GM18858 (cell line): ENCODE measurements at regions not wholly inside any gene's neighbourhood (a gene's known extent, or its start where the extent isn't known, plus 50 kb on each side); places are given as distances from the start of the nearest gene placed in this dataset.

Source experiments
- ATAC-seq: cut with Tn5 transposase; IDR thresholded peaks from one replicate; pipeline ENCODE4 v1.9.1; 2021; ENCODE audit not compliant: unreplicated experiment

DNA sequence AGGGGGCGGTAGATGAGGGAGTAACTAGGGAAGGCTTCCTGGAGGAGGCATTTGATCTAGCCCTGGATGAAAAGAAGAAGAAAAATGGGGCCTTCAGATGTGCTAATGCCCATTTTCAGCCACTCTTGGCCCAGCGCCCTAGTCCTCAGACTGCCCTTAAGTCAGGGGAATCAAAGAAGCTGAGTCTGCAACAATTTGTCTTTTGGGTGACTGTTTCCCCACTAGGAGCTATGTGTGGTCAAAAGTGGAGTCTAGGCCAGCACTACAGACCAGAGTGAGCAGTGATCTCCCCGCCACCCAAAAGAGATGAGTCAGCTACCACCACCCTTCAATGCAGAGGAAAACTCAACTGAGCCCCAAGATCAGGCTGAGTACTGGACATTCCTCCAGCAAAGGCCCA is 542.1 kb downstream of the BNC2 start:
- ATAC-seq: no peak

GRCh38 chr9:16329671-16330113 is 540.8 kb downstream of the BNC2 start:
- no peak for ATAC-seq

DNA sequence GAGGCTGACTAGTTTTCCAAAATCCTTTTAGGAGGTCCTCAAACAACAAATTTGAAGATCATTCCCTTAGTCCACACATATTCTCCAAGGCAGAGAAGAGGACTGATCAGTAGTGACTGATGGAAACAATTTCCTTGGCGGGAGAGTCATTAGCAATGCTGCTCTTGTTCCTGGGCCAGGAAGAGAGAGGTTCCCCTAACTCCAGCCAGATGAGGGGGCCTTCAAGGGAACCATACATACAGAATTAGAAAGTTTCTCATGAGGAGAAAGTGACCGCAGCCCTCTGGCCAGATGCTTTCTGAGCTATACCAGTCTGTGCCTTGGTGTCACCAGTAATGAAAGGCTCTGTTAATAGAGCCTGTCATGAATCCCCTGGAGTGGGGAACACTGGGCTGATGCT is 539.4 kb downstream of the BNC2 start:
- no peak for ATAC-seq

DNA sequence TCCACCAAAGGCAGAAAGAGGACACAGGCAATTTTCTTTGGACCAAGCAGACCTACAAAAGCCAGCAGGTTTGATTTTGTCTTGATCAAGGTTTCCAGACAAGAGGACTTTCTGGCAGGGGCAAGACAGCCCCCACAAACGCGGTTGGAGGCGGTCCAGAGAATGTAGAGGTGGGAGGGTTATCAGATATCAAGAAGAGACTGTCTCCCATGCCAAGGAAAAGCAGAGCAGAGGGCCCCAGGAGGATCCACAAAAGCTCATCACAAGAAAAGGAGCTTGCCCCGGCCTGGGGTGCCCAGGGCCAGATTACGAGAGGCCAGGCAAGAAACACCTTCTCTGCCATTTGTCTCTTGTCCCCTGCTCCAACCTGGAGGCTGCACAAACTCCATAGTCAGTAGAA is 538.9 kb downstream of the BNC2 start:
- no peak for ATAC-seq

- no peak for ATAC-seq
Measured at GRCh38 chr9:16333691-16334090, 536.8 kb downstream of the BNC2 start.

DNA sequence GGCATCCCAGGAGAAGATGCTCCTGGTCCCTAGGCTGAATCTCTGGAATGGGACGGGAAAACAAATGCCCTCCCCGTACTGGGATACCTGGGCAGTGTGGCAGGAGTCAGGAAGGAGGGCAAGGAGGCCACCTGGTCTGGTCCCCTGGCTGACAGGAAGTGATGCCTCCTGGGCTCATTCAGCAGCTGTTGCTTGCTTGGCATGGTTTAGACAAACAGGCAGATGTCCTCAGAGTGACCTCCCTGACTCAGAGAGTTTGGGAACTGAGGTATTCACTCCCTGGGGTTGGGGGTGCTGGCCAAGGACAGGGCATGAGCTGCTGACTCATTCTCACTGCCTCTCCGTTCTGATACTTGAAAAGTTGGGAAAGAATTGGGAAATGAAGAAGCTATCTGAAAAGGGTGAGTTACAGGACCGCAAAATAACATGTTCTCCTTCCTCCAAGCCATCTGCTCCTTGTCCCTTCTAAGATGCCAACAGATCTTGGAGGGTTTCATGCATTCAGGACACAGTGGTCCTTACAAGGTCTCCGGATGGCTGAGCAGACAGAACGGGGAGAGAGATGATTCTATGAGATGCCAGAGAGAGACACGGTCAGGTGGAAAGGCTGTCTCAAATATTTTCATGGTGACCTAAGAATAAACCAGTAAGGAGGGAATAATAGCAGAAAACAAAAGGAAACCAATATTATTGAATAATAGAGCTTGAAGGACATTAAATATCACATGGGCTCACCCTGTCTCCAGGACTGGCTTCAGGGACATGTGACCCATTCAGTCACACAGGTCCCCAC is 534.5 kb downstream of the BNC2 start:
- ATAC-seq: no peak

- ATAC-seq: no peak
Measured at GRCh38 chr9:16336833-16337232, 533.6 kb downstream of the BNC2 start.

DNA sequence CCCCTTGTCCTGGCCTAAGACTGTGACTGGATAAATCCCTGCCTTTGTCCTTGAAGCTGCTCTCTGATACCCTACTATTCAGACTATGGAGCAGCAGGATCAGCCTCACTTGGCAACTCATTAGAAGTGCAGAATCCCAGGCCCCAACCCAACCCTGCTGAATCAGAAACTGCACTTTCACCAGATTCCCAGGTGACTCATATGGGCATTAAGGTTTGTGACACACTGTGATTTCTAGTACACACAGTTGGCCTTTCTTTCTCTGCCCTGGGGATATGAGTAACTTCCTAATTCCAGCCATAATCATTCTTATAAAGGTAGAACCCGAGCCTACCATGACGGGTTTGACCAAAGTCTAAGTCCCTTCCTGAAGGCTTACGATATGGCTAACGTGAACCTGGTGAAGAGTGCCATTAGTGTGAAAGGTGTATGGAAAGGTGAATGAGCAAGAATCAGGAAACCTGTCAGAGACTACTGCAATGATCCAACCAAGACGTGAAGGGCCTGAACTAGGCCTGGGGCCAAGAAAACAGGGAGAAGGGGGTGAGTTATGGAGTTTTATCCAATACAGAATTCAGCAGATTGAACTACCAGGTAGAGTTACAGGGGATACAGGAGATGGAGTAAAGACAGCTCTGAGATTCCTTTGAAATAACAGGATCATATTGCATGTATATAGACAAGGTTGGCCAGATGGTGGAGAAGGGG is 533.0 kb downstream of the BNC2 start:
- ATAC-seq: no peak

DNA sequence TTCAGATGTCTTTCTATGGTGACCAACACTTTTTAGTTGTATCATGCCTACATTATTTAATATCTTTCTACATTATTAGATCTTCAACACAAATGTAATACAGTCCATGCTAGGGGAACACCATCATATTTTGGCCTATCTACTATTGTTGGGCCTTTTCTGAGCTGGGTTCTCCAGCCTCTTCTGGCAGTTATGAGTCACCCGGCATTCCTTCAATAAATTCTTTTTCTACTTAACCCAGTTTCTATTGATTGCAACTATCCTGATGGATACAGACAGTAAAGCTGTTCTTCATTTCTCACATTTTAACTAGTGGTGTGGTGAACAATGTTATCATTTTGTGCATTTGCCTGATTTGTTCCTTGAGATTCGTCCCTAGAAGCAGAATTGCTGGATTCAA is 529.3 kb downstream of the BNC2 start:
- ATAC-seq: no peak

- ATAC-seq: no peak
Measured at GRCh38 chr9:16342246-16343020, 528.0 kb downstream of the BNC2 start.

- ATAC-seq: no peak
Measured at GRCh38 chr9:16343249-16344237, 526.9 kb downstream of the BNC2 start.

- no peak for ATAC-seq
Measured at GRCh38 chr9:16344343-16344742, 526.1 kb downstream of the BNC2 start.

- ATAC-seq: no peak
Measured at GRCh38 chr9:16345902-16346301, 524.6 kb downstream of the BNC2 start.

- no peak for ATAC-seq
Measured at GRCh38 chr9:16347886-16348285, 522.6 kb downstream of the BNC2 start.

DNA sequence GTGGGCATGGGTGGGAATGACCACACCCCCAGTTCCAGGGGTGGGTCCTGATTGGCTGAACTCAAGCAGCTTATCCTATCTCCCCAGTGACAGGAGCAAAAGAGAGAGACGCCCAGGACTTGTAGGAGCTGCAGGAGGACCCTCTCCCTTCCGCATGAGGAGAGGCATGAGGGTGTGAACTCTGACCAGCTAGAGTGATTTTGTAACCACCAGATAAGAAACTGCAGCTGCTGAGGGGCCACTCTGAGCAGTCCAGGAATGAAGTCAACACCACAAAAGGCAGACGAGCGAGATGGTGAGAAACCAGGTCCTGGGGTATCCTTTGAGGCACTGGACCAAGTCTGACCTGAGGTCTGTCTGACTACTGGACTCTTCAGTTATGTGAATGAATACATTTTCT is 521.9 kb downstream of the BNC2 start:
- ATAC-seq: no peak

GRCh38 chr9:16352251-16352650 is 518.2 kb downstream of the BNC2 start:
- no peak for ATAC-seq

- no peak for ATAC-seq
Measured at GRCh38 chr9:16352791-16353401, 517.6 kb downstream of the BNC2 start.

DNA sequence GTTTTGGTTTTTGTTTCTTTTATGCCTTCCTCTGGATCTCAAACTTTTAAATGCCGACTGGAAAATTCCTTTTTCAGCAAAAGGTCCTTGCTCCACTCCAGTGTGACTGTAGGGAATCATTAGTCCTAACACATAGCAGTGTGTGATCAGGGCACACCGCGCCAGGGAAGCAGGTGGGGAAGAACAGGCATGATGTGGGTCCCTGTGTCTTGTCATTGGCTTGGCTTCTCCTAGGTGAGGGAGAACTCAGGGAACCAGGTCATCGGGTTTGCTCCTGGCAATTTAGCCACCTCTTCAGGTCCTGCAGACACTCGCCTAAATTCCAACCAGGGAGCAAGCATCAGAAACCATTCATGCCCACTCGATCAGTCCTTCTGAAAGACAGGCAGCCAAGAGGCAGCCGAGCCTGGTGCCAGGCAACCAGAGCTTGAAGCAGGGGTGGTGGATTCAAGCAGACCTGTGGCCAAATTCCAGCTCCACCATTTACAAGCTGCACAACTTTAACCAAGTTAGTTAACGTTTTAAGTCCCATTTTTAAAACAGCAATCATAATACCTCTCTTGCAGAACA is 514.2 kb downstream of the BNC2 start:
- no peak for ATAC-seq

GRCh38 chr9:16357828-16358227 is 512.6 kb downstream of the BNC2 start:
- ATAC-seq: no peak

- no peak for ATAC-seq
Measured at GRCh38 chr9:16358751-16359150, 511.7 kb downstream of the BNC2 start.
